Neutrophil (primary cell): ENCODE measurements at regions not wholly inside any gene's neighbourhood (a gene's known extent, or its start where the extent isn't known, plus 50 kb on each side); places are given as distances from the start of the nearest gene placed in this dataset.
"Not testable (repeated sequence)": the region's sequence is repeated elsewhere in the genome, so short reads cannot be mapped to it uniquely, and the experiment has no call there.

Source experiments
- H3K27ac ChIP-seq: fragments of 200-600 bp; sonication (generic); 2 replicates; pipeline ENCODE4 v1.5.1; 2016; ENCODE audit warnings: mild to moderate bottlenecking, moderate library complexity
- H3K27me3 ChIP-seq: fragments of 200-600 bp; sonication (generic); 2 replicates; pipeline ENCODE4 v1.6.0; 2016; ENCODE audit warnings: mild to moderate bottlenecking
- H3K36me3 ChIP-seq: fragments of 200-600 bp; sonication (generic); 2 replicates; pipeline ENCODE4 v1.5.1; 2017
- H3K4me1 ChIP-seq, 2 experiments: fragments of 200-600 bp in 1 of 2; sonication (generic) in 1 of 2; 1 replicate in 1 of 2; 2 replicates in 1 of 2; pipeline versions ENCODE4 v1.5.1 to v1.6.1; 2013 to 2016; ENCODE audit warnings: low read depth in 1 of 2, low read length in 1 of 2, mild to moderate bottlenecking in 1 of 2, moderate library complexity in 1 of 2; ENCODE audit not compliant: control insufficient read depth in 1 of 2, insufficient read depth in 1 of 2
- H3K4me3 ChIP-seq, 2 experiments: fragments of 200-600 bp in 1 of 2; sonication (generic) in 1 of 2; 1 replicate in 1 of 2; 2 replicates in 1 of 2; pipeline ENCODE4 v1.5.1; 2013 to 2016; ENCODE audit warnings: low read depth in 1 of 2, low read length in 1 of 2, mild to moderate bottlenecking in 1 of 2, moderate library complexity in 1 of 2
- H3K9me3 ChIP-seq: fragments of 200-600 bp; sonication (generic); 2 replicates; pipeline ENCODE4 v1.5.1; 2016
- CTCF ChIP-seq: fragments of 200-600 bp; sonication (generic); IDR thresholded peaks from 2 replicates; pipeline ENCODE4 v1.5.1; 2016; ENCODE audit warnings: antibody characterized with exemption

- Histone ChIP-seq H3K4me1 (no peaks in the 10 kb centered on the region), H3K27ac (no peak overlapping the region), H3K27me3 (no peaks in the 10 kb centered on the region), H3K36me3 (no peaks in the 10 kb centered on the region), H3K9me3 (no peaks in the 10 kb centered on the region), H3K4me3 (no peak overlapping the region)
- no peak for TF ChIP-seq CTCF
Observed at GRCh38 chr3:34090876-34091275, 292.4 kb downstream of the PDCD6IP start.

GRCh38 chr3:34094280-34094679, 295.9 kb downstream of the PDCD6IP start:
- not testable (repeated sequence) for H3K27me3 ChIP-seq, H3K36me3 ChIP-seq, H3K4me1 ChIP-seq, H3K27ac ChIP-seq, H3K9me3 ChIP-seq, H3K4me3 ChIP-seq

- Histone ChIP-seq H3K27me3 (no peaks in the 10 kb centered on the region), H3K36me3 (no peaks in the 10 kb centered on the region), H3K4me3 (no peak overlapping the region), H3K9me3 (no peaks in the 10 kb centered on the region), H3K27ac (no peak overlapping the region), H3K4me1 (no peaks in the 10 kb centered on the region)
- TF ChIP-seq CTCF: no peak
Observed at GRCh38 chr3:34102288-34102687, 303.9 kb downstream of the PDCD6IP start.

GRCh38 chr3:34106379-34106778, 307.9 kb downstream of the PDCD6IP start:
- TF ChIP-seq CTCF: no peak
- H3K9me3 ChIP-seq: no peaks in the 10 kb centered on the region

GRCh38 chr3:34106879-34107278, 308.4 kb downstream of the PDCD6IP start:
- Histone ChIP-seq H3K27ac (no peak overlapping the region), H3K36me3 (no peaks in the 10 kb centered on the region), H3K27me3 (no peaks in the 10 kb centered on the region), H3K4me1 (no peaks in the 10 kb centered on the region), H3K4me3 (no peak overlapping the region), H3K9me3 (no peaks in the 10 kb centered on the region)
- TF ChIP-seq CTCF: no peak

More at GRCh38 chr3:34106379-34106778, 307.9 kb downstream of the PDCD6IP start:
- H3K27me3 ChIP-seq: no peaks in the 10 kb centered on the region
- no peak overlapping the region for H3K4me3 ChIP-seq
- H3K27ac ChIP-seq: no peak overlapping the region
- H3K4me1 ChIP-seq: no peaks in the 10 kb centered on the region
- H3K36me3 ChIP-seq: no peaks in the 10 kb centered on the region

- Histone ChIP-seq H3K4me3 (no peak overlapping the region), H3K36me3 (no peaks in the 10 kb centered on the region), H3K4me1 (no peaks in the 10 kb centered on the region), H3K27ac (no peak overlapping the region), H3K27me3 (no peaks in the 10 kb centered on the region), H3K9me3 (no peaks in the 10 kb centered on the region)
- no peak for TF ChIP-seq CTCF
Observed at GRCh38 chr3:34107669-34108068, 309.2 kb downstream of the PDCD6IP start.
